Endodermal cell (in vitro differentiated cells): ENCODE measurements at regions not wholly inside any gene's neighbourhood (a gene's known extent, or its start where the extent isn't known, plus 50 kb on each side); places are given as distances from the start of the nearest gene placed in this dataset.

ENCODE experiments used
- DNase-seq: peaks from one replicate; pipeline ENCODE4 v3.0.0-alpha.2; 2017
- H3K27ac ChIP-seq: 2 replicates; pipeline ENCODE4 v1.5.1; 2013; ENCODE audit warnings: mild to moderate bottlenecking, low read depth, low read length, moderate library complexity
- H3K27me3 ChIP-seq: 2 replicates; pipeline ENCODE4 v1.6.1; 2013; ENCODE audit warnings: mild to moderate bottlenecking, low read length, moderate library complexity; ENCODE audit not compliant: insufficient read depth, control insufficient read depth, poor library complexity, severe bottlenecking
- H3K36me3 ChIP-seq: 2 replicates; pipeline ENCODE4 v1.7.0; 2013; ENCODE audit warnings: mild to moderate bottlenecking, low read length, moderate library complexity; ENCODE audit not compliant: control insufficient read depth, insufficient read depth
- H3K4me1 ChIP-seq: one replicate; pipeline ENCODE4 v1.7.0; 2013; ENCODE audit warnings: low read length; ENCODE audit not compliant: control insufficient read depth, insufficient read depth
- H3K4me3 ChIP-seq: 2 replicates; pipeline ENCODE4 v1.5.1; 2013; ENCODE audit warnings: mild to moderate bottlenecking, low read length, moderate library complexity
- H3K9ac ChIP-seq: 2 replicates; pipeline ENCODE4 v1.6.1; 2013; ENCODE audit warnings: mild to moderate bottlenecking, low read length, moderate library complexity; ENCODE audit not compliant: poor library complexity, severe bottlenecking; ENCODE audit errors: extremely low read depth
- H3K9me3 ChIP-seq: 2 replicates; pipeline ENCODE4 v1.6.1; 2013; ENCODE audit warnings: mild to moderate bottlenecking, low read length, moderate library complexity; ENCODE audit not compliant: control insufficient read depth
- H3K27ac Mint-ChIP-seq: 2 replicates; pipeline ENCODE4 v1.8.0; 2020; ENCODE audit warnings: mixed read lengths
- H3K27me3 Mint-ChIP-seq: 2 replicates; pipeline ENCODE4 v1.8.0; 2021; ENCODE audit warnings: mild to moderate bottlenecking, mixed read lengths; ENCODE audit not compliant: insufficient read depth
- H3K36me3 Mint-ChIP-seq: 2 replicates; pipeline ENCODE4 v1.8.0; 2020; ENCODE audit warnings: low read depth, mixed read lengths
- H3K4me1 Mint-ChIP-seq: 2 replicates; pipeline ENCODE4 v1.8.0; 2020; ENCODE audit warnings: mixed read lengths
- H3K4me3 Mint-ChIP-seq: 2 replicates; pipeline ENCODE4 v1.8.0; 2020; ENCODE audit warnings: mild to moderate bottlenecking, moderate library complexity, mixed read lengths
- H3K9me3 Mint-ChIP-seq: 2 replicates; pipeline ENCODE4 v1.8.0; 2020; ENCODE audit warnings: mild to moderate bottlenecking, mixed read lengths
- CTCF ChIP-seq: fragments of 200-600 bp; sonication (generic); conservative IDR thresholded peaks from 2 replicates; pipeline ENCODE4 v1.5.0; 2021; ENCODE audit warnings: antibody characterized with exemption, mild to moderate bottlenecking
- WGBS, 2 experiments: methylation state at CpG; one replicate each; pipeline versions ENCODE4 v1.1.5 to v1.1.7; 2013; ENCODE audit warnings: missing lambda C conversion rate in 2 of 2, mixed read lengths in 1 of 2; ENCODE audit not compliant: insufficient coverage in 1 of 2, insufficient read length in 1 of 2; 5-methylcytosine and 5-hydroxymethylcytosine counted together

- no peaks in the 10 kb centered on the region for H3K36me3 Mint-ChIP-seq
- WGBS, 2 experiments, result 93% methylated on average over 3 to 5 of the region's 5 CpGs
These were observed 52.5 kb upstream of the VSTM5 start for GRCh38 chr11:93902921-93903320.

GRCh38 chr11:93903989-93904388, 53.6 kb upstream of the VSTM5 start:
- H3K4me1 Mint-ChIP-seq, result peaks cover 35% of the 10 kb centered on the region
- peaks cover 23% of the 10 kb centered on the region for H3K27me3 Mint-ChIP-seq
- Histone ChIP-seq H3K4me1 (peaks cover 23% of the 10 kb centered on the region), H3K9me3 (no peaks in the 10 kb centered on the region), H3K27me3 (peaks cover 37% of the 10 kb centered on the region), H3K36me3 (no peaks in the 10 kb centered on the region), H3K4me3 (no peak overlapping the region), H3K9ac (no peak overlapping the region), H3K27ac (no peak overlapping the region)
- no peaks in the 10 kb centered on the region for H3K36me3 Mint-ChIP-seq
- no peak for TF ChIP-seq CTCF
- peaks cover 5% of the 10 kb centered on the region for H3K9me3 Mint-ChIP-seq
- DNase-seq, result peak; percentile 70
- no peak overlapping the region for H3K27ac Mint-ChIP-seq
- 56 to 71% methylated on average over 5 to 6 of the region's 6 CpGs for WGBS, 2 experiments
- no peak overlapping the region for H3K4me3 Mint-ChIP-seq

More at GRCh38 chr11:93902921-93903320, 52.5 kb upstream of the VSTM5 start:
- Histone ChIP-seq H3K4me1 (peaks cover 14% of the 10 kb centered on the region), H3K27ac (no peak overlapping the region), H3K9ac (no peak overlapping the region), H3K27me3 (peaks cover 28% of the 10 kb centered on the region), H3K9me3 (no peaks in the 10 kb centered on the region), H3K36me3 (no peaks in the 10 kb centered on the region), H3K4me3 (no peak overlapping the region)
- Mint-ChIP-seq H3K9me3 (peaks cover 11% of the 10 kb centered on the region), H3K4me3 (no peak overlapping the region), H3K4me1 (peaks cover 32% of the 10 kb centered on the region), H3K27me3 (peaks cover 25% of the 10 kb centered on the region), H3K27ac (no peak overlapping the region)
- DNase-seq, result no peak
- no peak for TF ChIP-seq CTCF

- no peak for TF ChIP-seq CTCF
- Mint-ChIP-seq H3K36me3 (no peaks in the 10 kb centered on the region), H3K4me1 (peaks cover 35% of the 10 kb centered on the region), H3K4me3 (no peak overlapping the region), H3K9me3 (peaks cover 5% of the 10 kb centered on the region), H3K27me3 (peaks cover 25% of the 10 kb centered on the region), H3K27ac (no peak overlapping the region)
- Histone ChIP-seq H3K9me3 (no peaks in the 10 kb centered on the region), H3K4me1 (peaks cover 23% of the 10 kb centered on the region), H3K9ac (no peak overlapping the region), H3K36me3 (no peaks in the 10 kb centered on the region), H3K27ac (no peak overlapping the region), H3K4me3 (no peak overlapping the region), H3K27me3 (peaks cover 40% of the 10 kb centered on the region)
- no peak for DNase-seq
- WGBS, 2 experiments, result 86 to 100% methylated on average over 1 to 2 of the region's 2 CpGs
These were observed 54.3 kb upstream of the VSTM5 start for GRCh38 chr11:93904716-93905115.
